Stimulated activated CD4-positive, alpha-beta T cell treated with anti-CD3 and anti-CD28 coated beads, Interleukin-2, amount 100 ng/mL, for 48 hours (primary cell): ENCODE measurements at regions not wholly inside any gene's neighbourhood (a gene's known extent, or its start where the extent isn't known, plus 50 kb on each side); places are given as distances from the start of the nearest gene placed in this dataset.

Experiments used
- DNase-seq, 2 donors: peaks; one replicate each; pipeline ENCODE4 v3.0.0-alpha.2; 2020

GRCh38 chr18:75785834-75786233, 358.3 kb upstream of the SMIM21 start:
- DNase-seq = no peak

- DNase-seq = no peak
These were observed 357.7 kb upstream of the SMIM21 start for GRCh38 chr18:75785206-75785605.

GRCh38 chr18:75784390-75784789, 356.9 kb upstream of the SMIM21 start:
- no peak for DNase-seq

GRCh38 chr18:75783566-75784281, 356.2 kb upstream of the SMIM21 start:
- no peak for DNase-seq

- no peak for DNase-seq
These were observed 355.3 kb upstream of the SMIM21 start for GRCh38 chr18:75782826-75783225.

- DNase-seq = no peak
These were observed 354.7 kb upstream of the SMIM21 start for GRCh38 chr18:75782204-75782603.

GRCh38 chr18:75779910-75780309, 352.4 kb upstream of the SMIM21 start:
- no peak for DNase-seq

GRCh38 chr18:75779450-75779849, 351.9 kb upstream of the SMIM21 start:
- no peak for DNase-seq

GRCh38 chr18:75777630-75778029, 350.1 kb upstream of the SMIM21 start:
- no peak for DNase-seq

- DNase-seq = no peak
These were observed 347.6 kb upstream of the SMIM21 start for GRCh38 chr18:75775121-75775520.

- DNase-seq = no peak
These were observed 346.1 kb upstream of the SMIM21 start for GRCh38 chr18:75773618-75774017.

GRCh38 chr18:75762758-75763157, 335.3 kb upstream of the SMIM21 start:
- no peak for DNase-seq

- no peak for DNase-seq
These were observed 332.7 kb upstream of the SMIM21 start for GRCh38 chr18:75760208-75760607.

- no peak for DNase-seq
These were observed 330.4 kb upstream of the SMIM21 start for GRCh38 chr18:75757951-75758350.

GRCh38 chr18:75754433-75754832, 326.9 kb upstream of the SMIM21 start:
- DNase-seq = no peak

- DNase-seq = no peak
These were observed 326.2 kb upstream of the SMIM21 start for GRCh38 chr18:75753753-75754152.

- DNase-seq = no peak
These were observed 325.3 kb upstream of the SMIM21 start for GRCh38 chr18:75752740-75753263.

- DNase-seq = no peak
These were observed 317.6 kb upstream of the SMIM21 start for GRCh38 chr18:75745147-75745546.

GRCh38 chr18:75742516-75742915, 315.0 kb upstream of the SMIM21 start:
- no peak for DNase-seq

GRCh38 chr18:75739682-75740081, 312.2 kb upstream of the SMIM21 start:
- no peak for DNase-seq

GRCh38 chr18:75735291-75735690, 307.8 kb upstream of the SMIM21 start:
- DNase-seq = no peak

GRCh38 chr18:75730249-75730648, 302.7 kb upstream of the SMIM21 start:
- no peak for DNase-seq

GRCh38 chr18:75728621-75729020, 301.1 kb upstream of the SMIM21 start:
- no peak for DNase-seq

- DNase-seq = peak; percentile 16 to 18
These were observed 300.0 kb upstream of the SMIM21 start for GRCh38 chr18:75727456-75727855.
